ENCODE measurements at regions not wholly inside any gene's neighbourhood (a gene's known extent, or its start where the extent isn't known, plus 50 kb on each side); places are given as distances from the start of the nearest gene placed in this dataset.

DNA sequence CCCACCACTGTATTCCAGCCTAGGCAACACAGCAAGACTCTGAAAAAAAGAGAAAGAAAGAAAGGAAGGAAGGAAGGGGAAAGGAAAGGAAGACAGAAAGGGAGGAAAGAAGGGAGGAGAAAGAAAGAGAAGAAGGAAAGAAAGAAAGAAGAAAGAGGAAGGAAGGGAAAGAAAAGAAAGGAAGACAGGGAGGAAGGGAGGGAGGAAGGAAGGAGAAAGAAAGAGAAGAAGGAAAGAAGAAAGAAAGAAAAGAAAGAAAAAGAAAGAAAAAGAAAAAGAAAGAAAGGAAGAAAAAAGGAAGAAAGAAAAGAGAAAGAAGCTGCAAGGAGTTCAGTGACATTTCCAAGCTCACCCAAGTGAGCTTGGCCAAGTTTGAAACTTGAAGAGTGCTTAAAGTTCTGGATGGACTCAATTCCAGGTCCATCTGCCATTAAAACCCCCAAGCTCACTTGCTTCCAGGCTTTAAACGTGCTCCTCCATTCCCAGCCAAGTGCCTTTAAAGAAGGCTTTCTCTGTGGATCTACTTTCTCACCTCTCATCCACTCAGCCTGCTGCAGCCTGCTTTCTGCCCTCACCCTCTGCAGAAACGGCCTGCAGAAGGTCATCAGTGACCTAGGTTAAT is 101.5 kb downstream of the VCPKMT start:
- no peak overlapping the region for H3K4me3 ChIP-seq
- WGBS, 2 donors, result 63 to 75% methylated on average over 2 of the region's 2 CpGs
- DNase-seq, result no peak

DNA sequence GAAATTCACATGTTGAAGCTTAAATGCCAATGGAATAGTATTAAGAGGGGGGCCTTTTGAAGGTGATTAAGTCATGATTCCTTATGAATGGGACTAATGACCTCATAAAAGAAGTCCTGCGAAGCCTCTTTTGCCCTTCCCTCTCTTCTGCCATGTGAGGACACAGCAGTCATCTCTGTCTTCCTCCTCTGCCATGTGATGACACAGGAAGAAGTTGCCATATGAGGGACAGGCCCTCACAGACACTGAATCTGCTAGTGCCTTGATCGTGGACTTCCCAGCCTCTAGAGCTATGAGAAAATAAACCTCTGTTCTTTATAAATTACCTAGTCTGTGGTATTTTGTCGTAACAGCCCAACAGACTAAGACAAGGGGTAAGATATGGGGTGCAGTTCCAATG is 100.7 kb downstream of the VCPKMT start:
- ATAC-seq (ENCODE audit: low FRiP score in 2 of 2) (no peak), DNase-seq (no peak)
- Histone ChIP-seq H3K4me1 (peaks cover 0 to 4% (median 0%) of the 10 kb centered on the region in 4 donors), H3K4me3 (no peak overlapping the region), H3K27me3 (no peaks in the 10 kb centered on the region), H3K9me3 (peaks cover 0 to 7% (median 3%) of the 10 kb centered on the region in 4 donors), H3K36me3 (no peaks in the 10 kb centered on the region), H3K27ac (no peak overlapping the region)
- WGBS, 2 donors, result 82 to 84% methylated on average over 3 of the region's 3 CpGs
- TF ChIP-seq POLR2AphosphoS5 (IDR thresholded peaks at IDR 0.05) (no peak), EP300 (IDR thresholded peaks at IDR 0.05) (no peak), POLR2A (IDR thresholded peaks at IDR 0.05) (no peak)
- TF ChIP-seq, protein P1, sequence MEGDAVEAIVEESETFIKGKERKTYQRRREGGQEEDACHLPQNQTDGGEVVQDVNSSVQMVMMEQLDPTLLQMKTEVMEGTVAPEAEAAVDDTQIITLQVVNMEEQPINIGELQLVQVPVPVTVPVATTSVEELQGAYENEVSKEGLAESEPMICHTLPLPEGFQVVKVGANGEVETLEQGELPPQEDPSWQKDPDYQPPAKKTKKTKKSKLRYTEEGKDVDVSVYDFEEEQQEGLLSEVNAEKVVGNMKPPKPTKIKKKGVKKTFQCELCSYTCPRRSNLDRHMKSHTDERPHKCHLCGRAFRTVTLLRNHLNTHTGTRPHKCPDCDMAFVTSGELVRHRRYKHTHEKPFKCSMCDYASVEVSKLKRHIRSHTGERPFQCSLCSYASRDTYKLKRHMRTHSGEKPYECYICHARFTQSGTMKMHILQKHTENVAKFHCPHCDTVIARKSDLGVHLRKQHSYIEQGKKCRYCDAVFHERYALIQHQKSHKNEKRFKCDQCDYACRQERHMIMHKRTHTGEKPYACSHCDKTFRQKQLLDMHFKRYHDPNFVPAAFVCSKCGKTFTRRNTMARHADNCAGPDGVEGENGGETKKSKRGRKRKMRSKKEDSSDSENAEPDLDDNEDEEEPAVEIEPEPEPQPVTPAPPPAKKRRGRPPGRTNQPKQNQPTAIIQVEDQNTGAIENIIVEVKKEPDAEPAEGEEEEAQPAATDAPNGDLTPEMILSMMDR (IDR thresholded peaks at IDR 0.05), result no peak

More for the DNA sequence above, 101.5 kb downstream of the VCPKMT start:
- Histone ChIP-seq H3K4me1 (peaks cover 0 to 4% (median 0%) of the 10 kb centered on the region in 4 donors), H3K27ac (no peak overlapping the region), H3K9me3 (peaks cover 0 to 1% (median 0%) of the 10 kb centered on the region in 4 donors), H3K36me3 (no peaks in the 10 kb centered on the region), H3K27me3 (no peaks in the 10 kb centered on the region)
- no peak for ATAC-seq (ENCODE audit: low FRiP score in 2 of 2)
- no peak for TF ChIP-seq EP300 (IDR thresholded peaks at IDR 0.05)
- TF ChIP-seq, protein P1 (IDR thresholded peaks at IDR 0.05), result no peak
- no peak for TF ChIP-seq POLR2A (IDR thresholded peaks at IDR 0.05)
- no peak for TF ChIP-seq POLR2AphosphoS5 (IDR thresholded peaks at IDR 0.05)

DNA sequence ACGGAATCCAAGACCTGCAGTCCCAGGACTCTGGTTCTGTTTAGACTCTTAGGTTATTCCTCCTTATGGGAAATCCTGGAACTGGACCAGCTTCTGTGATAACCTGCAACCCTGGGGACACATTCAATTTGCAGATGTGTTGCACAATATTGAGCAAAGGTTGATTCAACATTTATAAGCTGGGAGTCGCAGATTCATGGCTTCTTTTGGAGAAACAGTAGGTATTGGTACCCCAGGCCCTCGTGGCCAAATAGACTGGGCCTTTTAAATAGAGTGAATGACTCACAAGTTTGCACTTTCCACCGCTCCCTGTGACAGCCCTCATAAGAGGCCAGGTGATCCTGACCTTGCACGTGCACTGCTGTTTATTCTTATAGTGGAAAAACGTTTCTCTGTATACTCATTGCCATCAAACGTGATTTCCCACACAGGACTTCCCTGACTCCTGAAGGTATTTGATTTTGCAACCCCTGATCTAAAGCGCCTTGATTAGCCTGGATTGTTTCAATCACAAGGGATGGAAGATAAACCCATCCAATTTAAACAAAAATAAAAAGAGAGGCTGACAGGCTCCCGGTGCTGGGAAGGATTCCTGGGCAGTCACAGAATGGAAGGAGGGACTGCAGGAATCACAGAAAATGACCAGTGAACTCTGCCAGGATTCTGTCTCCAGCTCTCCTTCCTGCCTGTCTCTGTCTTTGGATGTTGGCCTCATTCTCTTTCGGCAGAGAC is 98.0 kb downstream of the VCPKMT start:
- Histone ChIP-seq H3K4me1 (peaks cover 0 to 4% (median 0%) of the 10 kb centered on the region in 4 donors), H3K27me3 (no peaks in the 10 kb centered on the region), H3K9me3 (peaks cover 0 to 7% (median 3%) of the 10 kb centered on the region in 4 donors), H3K36me3 (no peaks in the 10 kb centered on the region), H3K4me3 (no peak overlapping the region), H3K27ac (no peak overlapping the region)
- DNase-seq (peak in 1 of 2 donors; percentile 40), ATAC-seq (ENCODE audit: low FRiP score in 2 of 2) (peak; percentile 50 to 65)
- TF ChIP-seq POLR2AphosphoS5 (IDR thresholded peaks at IDR 0.05) (no peak), EP300 (IDR thresholded peaks at IDR 0.05) (no peak), POLR2A (IDR thresholded peaks at IDR 0.05) (no peak)
- TF ChIP-seq, protein P1 (IDR thresholded peaks at IDR 0.05), result no peak
- WGBS, 2 donors, result 50 to 56% methylated on average over 10 of the region's 10 CpGs

DNA sequence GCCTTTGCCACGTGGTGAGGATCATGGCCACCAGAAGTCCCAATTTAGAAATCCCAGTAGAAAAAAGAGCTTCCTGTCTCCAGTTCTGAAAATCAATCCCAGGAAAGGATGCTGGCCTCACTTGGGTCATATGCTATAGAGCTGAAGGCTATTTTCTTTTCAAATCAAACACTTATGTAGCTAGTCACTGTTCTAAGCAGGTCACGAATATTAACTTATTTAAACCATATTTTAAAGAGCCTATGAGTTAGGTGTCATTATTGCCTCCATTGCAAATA is 97.5 kb downstream of the VCPKMT start:
- peaks cover 0 to 4% (median 0%) of the 10 kb centered on the region in 4 donors for H3K4me1 ChIP-seq
- H3K36me3 ChIP-seq, result no peaks in the 10 kb centered on the region
- no peak for DNase-seq
- no peaks in the 10 kb centered on the region for H3K27me3 ChIP-seq
- H3K27ac ChIP-seq, result peak overlapping the region in 1 of 4 donors; percentile 9
- WGBS, 2 donors, result 65 to 66% methylated on average over 2 of the region's 2 CpGs
- TF ChIP-seq EP300 (IDR thresholded peaks at IDR 0.05), result no peak
- TF ChIP-seq POLR2AphosphoS5 (IDR thresholded peaks at IDR 0.05), result no peak
- TF ChIP-seq, protein P1 (IDR thresholded peaks at IDR 0.05), result no peak
- TF ChIP-seq POLR2A (IDR thresholded peaks at IDR 0.05), result no peak
- H3K4me3 ChIP-seq, result no peak overlapping the region
- no peak for ATAC-seq (ENCODE audit: low FRiP score in 2 of 2)
- peaks cover 0 to 7% (median 3%) of the 10 kb centered on the region in 4 donors for H3K9me3 ChIP-seq
